H1 (cell line): ENCODE measurements at regions not wholly inside any gene's neighbourhood (a gene's known extent, or its start where the extent isn't known, plus 50 kb on each side); places are given as distances from the start of the nearest gene placed in this dataset.

ENCODE experiments used
- CTCF ChIA-PET: fragments of 300-600 bp; sonication (Branson Sonifier 250); formaldehyde crosslinking; loops from one replicate; lab custom pipeline; 2021; ENCODE audit not compliant: partially characterized antibody; lab: Charles Lee
- POLR2A ChIA-PET: fragments of 300-600 bp; sonication (Branson Sonifier 250); formaldehyde crosslinking; loops from one replicate; lab custom pipeline; 2021; ENCODE audit warnings: inconsistent platforms; ENCODE audit not compliant: partially characterized antibody; lab: Charles Lee
- DNase-seq, 2 experiments: peaks; one replicate each; pipeline versions ENCODE4 v3.0.0 to v3.0.0-alpha.2; 2010 to 2022; ENCODE audit warnings: low spot score in 2 of 2, low read depth in 1 of 2, mixed read lengths in 1 of 2
- FAIRE-seq: peaks from 2 replicates; lab custom pipeline; 2011; peaks lifted over from hg19 to GRCh38; lab: Jason Lieb, UNC
- H2AFZ ChIP-seq: 2 replicates; pipeline ENCODE4 v1.8.1; 2012; ENCODE audit warnings: low read length, inconsistent platforms
- H2AK5ac ChIP-seq: 2 replicates; pipeline ENCODE4 v1.6.1; 2013; ENCODE audit warnings: low read depth, low read length
- H2BK120ac ChIP-seq: replicated peaks from 2 replicates; pipeline ENCODE3; 2013; ENCODE audit warnings: low read depth, low read length, inconsistent platforms
- H2BK12ac ChIP-seq: 2 replicates; pipeline ENCODE4 v1.6.1; 2013; ENCODE audit warnings: low read depth, low read length
- H2BK15ac ChIP-seq: 2 replicates; pipeline ENCODE4 v1.6.1; 2013; ENCODE audit warnings: low read length
- H2BK20ac ChIP-seq: 2 replicates; pipeline ENCODE4 v1.6.1; 2013; ENCODE audit warnings: low read length
- H2BK5ac ChIP-seq: 2 replicates; pipeline ENCODE4 v1.6.1; 2013; ENCODE audit warnings: low read depth, low read length
- H3K14ac ChIP-seq: 2 replicates; pipeline ENCODE4 v1.6.1; 2013; ENCODE audit warnings: inconsistent platforms; ENCODE audit not compliant: insufficient read length
- H3K18ac ChIP-seq: 2 replicates; pipeline ENCODE4 v1.6.1; 2013; ENCODE audit warnings: low read length; ENCODE audit errors: extremely low read depth
- H3K23ac ChIP-seq: 2 replicates; pipeline ENCODE4 v1.6.1; 2013; ENCODE audit warnings: inconsistent platforms; ENCODE audit not compliant: insufficient read length
- H3K23me2 ChIP-seq: 2 replicates; pipeline ENCODE4 v1.6.1; 2013; ENCODE audit warnings: low read depth, low read length
- H3K27ac ChIP-seq: 2 replicates; pipeline ENCODE4 v1.6.1; 2011; ENCODE audit warnings: low read depth, low read length, inconsistent platforms
- H3K27me3 ChIP-seq, 4 experiments: replicated peaks in 1 of 4; 1 replicate in 1 of 4; 2 replicates in 3 of 4; pipeline versions ENCODE4 v1.6.1 to v1.8.1; 2011 to 2013; ENCODE audit warnings: low read length in 3 of 4, mild to moderate bottlenecking in 3 of 4, inconsistent platforms in 2 of 4, mixed read lengths in 2 of 4, moderate library complexity in 1 of 4; ENCODE audit not compliant: control insufficient read depth in 3 of 4, insufficient read depth in 3 of 4; ENCODE audit errors: extremely low read depth in 1 of 4
- H3K36me3 ChIP-seq, 4 experiments: 2 replicates each; pipeline versions ENCODE4 v1.6.1 to v1.8.1; 2011 to 2013; ENCODE audit warnings: mild to moderate bottlenecking in 4 of 4, low read length in 3 of 4, moderate library complexity in 2 of 4, control low read depth in 1 of 4, inconsistent platforms in 1 of 4; ENCODE audit not compliant: insufficient read depth in 4 of 4, control insufficient read depth in 2 of 4
- H3K4ac ChIP-seq: replicated peaks from 2 replicates; pipeline ENCODE3; 2013; ENCODE audit warnings: low read length, low read depth, mixed read lengths, inconsistent platforms; ENCODE audit not compliant: insufficient read length
- H3K4me1 ChIP-seq, 4 experiments: replicated peaks in 1 of 4; 1 replicate in 1 of 4; 2 replicates in 3 of 4; pipeline versions ENCODE4 v1.6.1 to v1.8.1; 2011 to 2013; ENCODE audit warnings: low read length in 3 of 4, inconsistent platforms in 2 of 4, mixed read lengths in 1 of 4; ENCODE audit not compliant: insufficient read depth in 4 of 4, control insufficient read depth in 3 of 4
- H3K4me2 ChIP-seq, 2 experiments: 2 replicates each; pipeline versions ENCODE4 v1.6.1 to v1.8.1; 2011 to 2013; ENCODE audit warnings: low read depth in 2 of 2, low read length in 2 of 2, control low read depth in 1 of 2, inconsistent platforms in 1 of 2, mild to moderate bottlenecking in 1 of 2; ENCODE audit not compliant: insufficient read depth in 1 of 2
- H3K4me3 ChIP-seq, 4 experiments: fragments of 200-600, 300-600 bp in 1 of 4; sonication (generic), shearing (Covaris generic), sonication (Bioruptor Twin) in 1 of 4; 2 replicates each; pipeline versions ENCODE4 v1.5.1 to v1.8.1; 2011 to 2016; ENCODE audit warnings: low read length in 4 of 4, low read depth in 3 of 4, control low read depth in 2 of 4, inconsistent platforms in 2 of 4, mild to moderate bottlenecking in 2 of 4, mixed read lengths in 1 of 4, moderate library complexity in 1 of 4; ENCODE audit not compliant: insufficient read depth in 2 of 4; ENCODE audit errors: extremely low read depth in 1 of 4
- H3K56ac ChIP-seq: replicated peaks from 2 replicates; pipeline ENCODE3; 2013; ENCODE audit warnings: low read depth, mild to moderate bottlenecking, mixed read lengths, low read length, inconsistent platforms; ENCODE audit not compliant: insufficient read length
- H3K79me1 ChIP-seq: 2 replicates; pipeline ENCODE4 v1.6.1; 2013; ENCODE audit warnings: low read depth, low read length, control low read depth
- H3K79me2 ChIP-seq, 2 experiments: 2 replicates each; pipeline versions ENCODE4 v1.6.1 to v1.8.1; 2012 to 2013; ENCODE audit warnings: low read length in 2 of 2, mild to moderate bottlenecking in 2 of 2, inconsistent platforms in 1 of 2; ENCODE audit not compliant: insufficient read depth in 2 of 2, control insufficient read depth in 1 of 2
- H3K9ac ChIP-seq, 4 experiments: replicated peaks in 1 of 4; 1 replicate in 1 of 4; 2 replicates in 3 of 4; pipeline versions ENCODE4 v1.6.1 to v1.8.1; 2011 to 2013; ENCODE audit warnings: low read depth in 3 of 4, low read length in 3 of 4, control low read depth in 2 of 4, mild to moderate bottlenecking in 2 of 4, moderate library complexity in 2 of 4, inconsistent platforms in 1 of 4; ENCODE audit errors: extremely low read depth in 1 of 4
- H3K9me3 ChIP-seq, 2 experiments: 2 replicates each; pipeline versions ENCODE4 v1.6.1 to v1.8.1; 2012 to 2013; ENCODE audit warnings: mild to moderate bottlenecking in 2 of 2, moderate library complexity in 2 of 2, control low read depth in 1 of 2, inconsistent platforms in 1 of 2, low read depth in 1 of 2, low read length in 1 of 2, mixed read lengths in 1 of 2; ENCODE audit not compliant: insufficient read depth in 2 of 2
- H4K20me1 ChIP-seq, 2 experiments: replicated peaks in 1 of 2; 2 replicates each; pipeline versions ENCODE3 to v1.8.1; 2011 to 2013; ENCODE audit warnings: inconsistent platforms in 2 of 2, low read length in 2 of 2, mild to moderate bottlenecking in 1 of 2; ENCODE audit not compliant: insufficient read depth in 2 of 2, control insufficient read depth in 1 of 2
- H4K5ac ChIP-seq: 2 replicates; pipeline ENCODE4 v1.6.1; 2013; ENCODE audit warnings: low read length, low read depth, mixed read lengths, inconsistent platforms; ENCODE audit not compliant: insufficient read length
- H4K8ac ChIP-seq: 2 replicates; pipeline ENCODE4 v1.8.0; 2013; ENCODE audit warnings: mild to moderate bottlenecking, moderate library complexity, low read length, inconsistent platforms; ENCODE audit not compliant: insufficient read depth; ENCODE audit errors: extremely low read depth
- H4K91ac ChIP-seq: replicated peaks from 2 replicates; pipeline ENCODE3; 2013; ENCODE audit warnings: low read length, mixed read lengths, inconsistent platforms; ENCODE audit not compliant: insufficient read length
- GTF2F1 ChIP-seq: IDR thresholded peaks from 2 replicates; pipeline ENCODE4 v1.6.1; 2012; ENCODE audit warnings: low read depth, low read length, improper control_type of control experiment, borderline replicate concordance
- WGBS, 2 experiments: shearing (Covaris generic) in 1 of 2; methylation state at CpG; one replicate each; pipeline versions ENCODE4 v1.1.6 to v1.1.7; 2013 to 2015; ENCODE audit warnings: low lambda C conversion rate in 2 of 2, mixed read lengths in 2 of 2, inconsistent platforms in 1 of 2, low coverage in 1 of 2, missing lambda C conversion rate in 1 of 2; ENCODE audit not compliant: insufficient replicate concordance in 2 of 2, insufficient coverage in 1 of 2, insufficient read length in 1 of 2; ENCODE audit errors: extremely low coverage in 1 of 2, missing lambda C conversion rate in 1 of 2; 5-methylcytosine and 5-hydroxymethylcytosine counted together
- TF ChIP-seq, protein P1 (sequence below): IDR thresholded peaks from 2 replicates; pipeline ENCODE4 v1.6.1; 2011; ENCODE audit warnings: low read depth, mild to moderate bottlenecking, low read length; ENCODE audit not compliant: insufficient read depth
- TF ChIP-seq, protein P2 (sequence below): IDR thresholded peaks from 2 replicates; pipeline ENCODE4 v1.6.1; 2012; ENCODE audit warnings: inconsistent platforms

DNA sequence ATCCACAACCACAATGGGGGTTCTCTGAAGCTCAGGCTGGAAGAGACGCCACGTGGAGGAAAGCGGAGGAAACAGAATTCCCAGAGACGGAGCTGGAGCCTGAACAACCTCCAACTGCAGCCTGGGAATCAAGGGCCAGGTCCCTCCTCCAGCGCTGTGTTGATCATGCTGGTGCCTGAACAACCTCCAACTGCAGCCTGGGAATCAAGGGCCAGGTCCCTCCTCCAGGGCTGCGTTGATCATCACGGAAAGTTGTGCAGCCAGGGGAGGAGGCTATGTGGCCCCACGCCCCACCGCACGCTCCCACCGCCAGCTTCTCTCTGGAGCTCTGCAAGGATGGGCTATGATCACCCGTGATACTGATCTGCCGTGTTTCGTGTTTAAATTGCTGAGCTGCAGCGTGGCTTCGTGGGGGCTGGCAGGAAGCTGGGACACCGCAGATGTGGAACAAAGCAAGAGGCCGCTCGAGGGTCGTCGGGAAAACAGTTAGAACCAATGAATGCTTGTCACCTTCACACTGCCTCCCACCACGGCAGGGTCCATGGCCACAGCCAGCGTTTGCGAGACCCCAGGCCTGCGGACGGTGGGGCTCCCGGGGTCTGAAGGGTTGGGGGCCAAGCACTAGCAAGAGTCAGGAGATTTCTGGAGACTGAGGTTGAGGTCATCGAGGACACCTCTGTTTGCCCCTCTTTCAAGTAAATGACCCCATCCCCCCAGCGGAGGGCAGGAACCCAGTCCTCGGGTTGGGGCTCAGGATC lies 51.8 kb upstream of the FBRSL1 start:
- Histone ChIP-seq H3K4me2 (peak overlapping the region; percentile 62 to 63), H2BK12ac (0 out of 2 replicates have a peak overlapping the region, but pooled peaks have one; percentile 60), H2BK5ac (0 out of 2 replicates have a peak overlapping the region, but pooled peaks have one; percentile 9), H3K27me3 (peaks cover 8 to 66% (median 47%) of the 10 kb centered on the region in 4 experiments), H3K79me2 (no peaks in the 10 kb centered on the region), H4K20me1 (peaks cover 0 to 3% of the 10 kb centered on the region in 2 experiments), H3K79me1 (no peaks in the 10 kb centered on the region), H4K5ac (peak overlapping the region; percentile 18), H3K4me3 (peak overlapping the region in 3 of 4 experiments; percentile 16 to 58 (median 19); a peak in 2 of 8 replicates), H3K9me3 (peaks cover 7 to 48% of the 10 kb centered on the region in 2 experiments; a peak in 2 of 4 replicates), H4K8ac (peak overlapping the region; percentile 48; the same call in 1 of the 2 replicates), H2BK15ac (no peak overlapping the region), H3K18ac (peak overlapping the region; percentile 32; the same call in 1 of the 2 replicates), H3K23me2 (no peaks in the 10 kb centered on the region), H2BK20ac (peak overlapping the region; percentile 32; the same call in 1 of the 2 replicates), H4K91ac (peak overlapping the region; percentile 45), H3K4me1 (peaks cover 0 to 21% (median 11%) of the 10 kb centered on the region in 4 experiments; a peak in 5 of 7 replicates), H3K9ac (0 out of 7 replicates have a peak overlapping the region, but pooled peaks of 1 of the 4 experiments have one; percentile 22), H3K27ac (no peak overlapping the region), H3K36me3 (no peaks in the 10 kb centered on the region; a peak in 3 of 8 replicates), H3K23ac (no peak overlapping the region), H3K14ac (no peak overlapping the region), H2AFZ (no peak overlapping the region), H3K56ac (no peak overlapping the region), H2AK5ac (no peak overlapping the region; the same call in 1 of the 2 replicates), H2BK120ac (peak overlapping the region; percentile 66), H3K4ac (no peak overlapping the region)
- POLR2A ChIA-PET, result interaction anchor here (0.9 to 1.2 kb wide), 2 partner anchors 10 to 51 kb away, joined by 4 to 5 read pairs; no protein-coding TSS in a partner anchor
- DNase-seq (no peak), FAIRE-seq (no peak)
- no peak for TF ChIP-seq GTF2F1
- TF ChIP-seq, protein P1, sequence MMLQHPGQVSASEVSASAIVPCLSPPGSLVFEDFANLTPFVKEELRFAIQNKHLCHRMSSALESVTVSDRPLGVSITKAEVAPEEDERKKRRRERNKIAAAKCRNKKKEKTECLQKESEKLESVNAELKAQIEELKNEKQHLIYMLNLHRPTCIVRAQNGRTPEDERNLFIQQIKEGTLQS, result no peak
- TF ChIP-seq, protein P2, sequence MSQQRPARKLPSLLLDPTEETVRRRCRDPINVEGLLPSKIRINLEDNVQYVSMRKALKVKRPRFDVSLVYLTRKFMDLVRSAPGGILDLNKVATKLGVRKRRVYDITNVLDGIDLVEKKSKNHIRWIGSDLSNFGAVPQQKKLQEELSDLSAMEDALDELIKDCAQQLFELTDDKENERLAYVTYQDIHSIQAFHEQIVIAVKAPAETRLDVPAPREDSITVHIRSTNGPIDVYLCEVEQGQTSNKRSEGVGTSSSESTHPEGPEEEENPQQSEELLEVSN, result 0 out of 2 replicates have a peak, but pooled peaks have one; percentile 11
- WGBS, 2 experiments, result 80% methylated on average over 27 of the region's 30 CpGs; no CpG with 5 or more reads in 1 of the 2 experiments
- CTCF ChIA-PET, result interaction anchor here (0.6 to 1.8 kb wide), 5 partner anchors 10 to 81 kb away, joined by 3 to 7 read pairs (median 3); no protein-coding TSS in a partner anchor
